HG03439 (cell line): ENCODE measurements at regions not wholly inside any gene's neighbourhood (a gene's known extent, or its start where the extent isn't known, plus 50 kb on each side); places are given as distances from the start of the nearest gene placed in this dataset.

Experiments
- ATAC-seq: cut with Tn5 transposase; IDR thresholded peaks from one replicate; pipeline ENCODE4 v1.9.1; 2021; ENCODE audit warnings: mild to moderate bottlenecking, moderate library complexity; ENCODE audit not compliant: unreplicated experiment

DNA sequence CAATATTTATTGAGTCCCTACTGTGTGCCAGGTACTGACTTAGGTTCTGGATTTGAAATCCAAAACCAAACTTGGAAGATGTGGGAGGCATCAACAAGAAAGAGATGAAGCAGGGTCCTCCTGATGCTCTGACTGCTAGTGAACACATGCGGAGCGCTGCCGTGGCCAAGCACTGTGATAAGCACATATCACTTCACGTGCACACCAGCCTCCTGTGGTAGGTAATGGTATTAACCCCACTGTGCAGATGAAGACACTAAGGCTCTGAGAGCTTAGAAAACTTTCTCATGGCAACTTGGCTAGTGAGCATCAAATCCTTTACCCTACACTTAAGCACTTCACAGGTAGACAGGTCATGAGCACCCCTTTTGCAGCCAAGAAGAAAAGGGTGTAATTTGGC, 216.1 kb downstream of the HAUS1 start:
- no peak for ATAC-seq

DNA sequence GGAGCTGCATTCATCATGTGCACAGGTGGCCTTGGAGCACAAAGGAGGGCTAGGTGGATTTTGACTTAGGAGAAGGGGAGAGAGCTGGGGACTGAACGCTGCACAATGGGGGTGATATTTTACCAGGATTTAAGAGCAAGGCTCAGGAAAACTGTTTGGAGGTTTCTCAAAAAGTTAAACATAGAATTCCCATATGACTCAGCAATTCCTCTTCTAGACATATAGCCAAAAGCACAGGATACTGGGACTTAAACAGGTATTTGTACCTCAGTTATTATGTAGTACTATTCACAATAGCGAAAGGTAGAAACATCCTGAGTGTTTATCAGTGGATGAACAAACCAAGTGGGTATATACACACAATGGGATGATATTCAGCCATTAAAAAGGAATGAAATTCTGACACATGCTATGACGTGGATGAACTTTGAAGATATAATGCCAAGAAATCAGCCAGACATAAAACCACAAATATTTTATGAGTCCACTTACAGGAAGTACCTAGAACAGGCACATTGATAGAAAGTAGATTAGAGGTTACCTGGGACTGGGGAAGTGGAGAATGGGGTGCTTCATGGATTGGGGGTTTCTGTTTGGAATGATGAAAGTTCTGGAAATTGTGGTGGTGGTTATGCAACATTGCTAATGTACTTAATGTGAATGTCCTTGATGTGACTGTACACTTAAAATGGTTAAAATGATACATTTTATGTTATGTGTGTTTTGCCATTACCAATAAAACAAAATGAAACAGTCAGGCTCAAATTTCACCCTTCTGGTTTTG, 216.9 kb downstream of the HAUS1 start:
- ATAC-seq: no peak

DNA sequence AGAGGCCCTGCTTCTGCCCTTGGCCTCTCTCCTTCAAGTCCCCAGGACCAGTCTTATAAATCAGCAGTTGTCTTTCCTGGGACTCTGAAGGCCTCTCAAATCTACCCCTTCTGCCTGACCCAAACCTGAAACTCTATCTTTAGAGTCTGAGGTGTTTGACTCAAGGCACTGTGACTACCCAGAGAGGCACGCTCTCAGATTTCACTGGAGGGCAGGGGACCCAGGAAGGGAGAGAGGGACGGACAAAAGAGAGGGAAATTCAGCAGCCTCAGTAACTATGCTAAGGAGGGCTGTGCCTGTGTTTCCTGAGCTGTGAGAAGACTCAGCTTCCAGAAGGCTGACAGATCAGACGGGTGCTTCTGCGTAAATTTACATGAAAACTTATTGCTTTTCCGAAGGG, 217.8 kb downstream of the HAUS1 start:
- no peak for ATAC-seq

DNA sequence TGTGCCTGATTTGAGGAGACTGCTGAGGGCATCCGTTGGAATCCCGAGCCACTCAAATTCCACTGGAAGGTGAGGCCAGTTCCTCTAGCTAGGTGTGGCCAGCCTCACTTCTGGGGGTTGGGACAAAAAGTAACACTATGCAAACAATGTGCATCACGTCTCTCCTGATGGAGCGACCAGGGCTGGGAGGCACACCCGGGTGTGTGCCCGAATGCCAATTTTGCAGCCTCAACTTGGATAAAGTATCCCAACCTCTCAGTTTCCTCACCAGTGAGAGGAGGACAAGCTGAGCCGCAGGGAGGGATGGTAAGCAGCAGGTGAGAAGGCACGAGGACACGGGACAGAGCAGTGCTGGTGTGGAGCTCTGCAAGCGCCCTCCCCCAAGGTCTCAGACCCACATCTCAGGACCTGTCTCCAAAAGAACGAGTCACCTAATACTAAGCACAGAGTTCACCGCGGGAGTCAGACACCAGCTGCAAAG, 218.3 kb downstream of the HAUS1 start:
- no peak for ATAC-seq

DNA sequence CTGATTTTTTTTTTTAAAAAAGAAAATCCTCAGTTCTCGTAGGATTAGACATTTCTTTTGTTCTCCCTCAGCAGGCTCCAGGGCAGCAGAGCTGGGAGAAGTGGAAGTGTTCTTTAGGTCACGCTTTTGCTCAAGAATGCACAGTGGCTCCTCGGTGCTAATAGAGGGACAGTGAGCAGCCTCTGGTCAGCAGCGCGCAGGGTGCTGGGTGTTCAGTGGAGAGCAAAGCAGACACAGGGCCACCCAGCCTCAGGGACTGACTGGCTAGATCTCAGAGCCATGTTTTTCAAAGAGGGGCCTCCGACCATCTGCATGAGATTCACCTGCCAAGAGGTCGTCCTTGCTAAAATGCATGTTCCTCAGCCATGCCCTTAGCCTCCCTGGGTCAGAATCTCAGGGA, 218.8 kb downstream of the HAUS1 start:
- ATAC-seq: no peak

DNA sequence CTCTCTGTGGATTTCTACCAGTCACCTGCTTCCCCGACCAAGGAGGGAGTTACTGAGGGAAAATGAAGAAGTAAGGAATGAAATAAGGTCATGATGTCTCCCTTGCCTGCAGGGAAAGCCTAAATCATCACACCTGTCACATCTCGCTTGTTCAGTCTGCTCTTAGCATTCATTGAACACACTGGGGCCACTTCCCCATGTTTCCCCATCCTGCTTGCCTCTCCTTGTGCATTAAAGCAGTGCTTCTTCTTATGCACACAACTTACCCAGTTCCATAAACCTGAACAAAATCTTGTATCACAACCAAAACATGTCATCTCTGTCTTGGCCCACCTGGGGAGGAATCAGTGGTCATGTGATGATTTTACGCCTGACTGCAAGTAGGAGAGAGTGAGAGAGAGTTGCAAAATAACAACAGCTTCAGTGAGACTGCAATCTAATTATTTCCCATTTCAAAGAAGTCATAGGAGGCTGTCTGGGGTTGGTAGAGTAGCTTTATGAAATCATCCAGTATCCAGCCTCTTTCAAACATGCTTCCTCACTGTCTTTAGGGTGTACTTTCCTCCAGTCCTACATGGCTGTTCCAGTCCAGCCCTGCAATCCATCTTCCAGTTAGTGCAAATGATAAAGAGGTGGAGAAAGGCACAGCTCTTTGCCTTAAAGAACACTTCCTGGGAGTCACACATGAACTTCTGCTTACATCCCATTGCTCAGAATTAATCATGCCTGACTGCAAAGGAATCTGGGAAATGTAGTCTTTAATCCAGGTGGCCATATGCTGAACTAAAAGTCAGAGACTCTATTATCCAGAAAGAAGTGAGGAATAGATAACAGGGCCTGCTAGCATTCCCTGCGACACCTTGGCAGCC, 220.1 kb downstream of the HAUS1 start:
- ATAC-seq: no peak

DNA sequence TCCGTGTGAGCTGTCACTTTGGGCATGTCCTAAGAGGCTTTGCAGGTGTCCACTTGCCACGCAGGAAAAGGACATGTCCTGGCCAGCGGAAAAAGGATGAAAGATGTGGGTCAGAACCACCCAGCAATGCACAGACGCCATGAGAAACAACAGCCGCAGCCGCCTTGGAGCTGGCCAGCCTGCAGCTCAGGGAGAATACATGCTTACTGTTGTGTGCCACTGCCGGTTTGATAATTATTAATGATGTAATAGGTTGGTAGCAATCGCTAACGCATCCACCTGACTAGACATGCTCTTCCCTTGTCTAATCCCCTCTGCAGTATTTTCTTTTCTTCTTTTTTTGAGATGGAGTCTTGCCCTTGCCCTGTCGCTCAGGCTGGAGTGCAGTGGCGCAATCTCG, 221.7 kb downstream of the HAUS1 start:
- ATAC-seq: no peak

DNA sequence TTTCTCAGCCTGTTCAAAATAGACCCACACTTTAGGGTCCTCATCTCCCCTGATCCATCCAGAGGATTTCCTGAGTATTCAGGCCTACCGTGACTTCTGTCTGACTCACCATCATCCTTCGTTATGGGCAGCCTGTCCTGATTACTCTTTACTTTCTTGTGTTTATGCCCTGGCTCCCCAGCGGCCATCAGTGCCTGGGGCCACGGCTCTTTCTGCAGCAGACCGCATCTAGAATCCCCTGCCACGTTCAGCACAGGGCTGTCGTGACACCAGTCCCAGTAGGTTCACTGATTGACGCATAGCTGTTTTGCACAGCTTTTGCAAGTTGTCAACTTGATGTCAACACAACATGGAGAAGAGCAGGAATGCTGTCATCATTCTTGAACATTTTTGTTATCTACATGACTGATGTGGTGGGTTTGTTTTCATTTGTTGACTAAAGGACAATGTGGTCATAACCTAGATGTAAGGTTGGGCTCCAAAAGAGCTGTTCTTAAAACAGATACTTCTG, 225.6 kb downstream of the HAUS1 start:
- no peak for ATAC-seq

DNA sequence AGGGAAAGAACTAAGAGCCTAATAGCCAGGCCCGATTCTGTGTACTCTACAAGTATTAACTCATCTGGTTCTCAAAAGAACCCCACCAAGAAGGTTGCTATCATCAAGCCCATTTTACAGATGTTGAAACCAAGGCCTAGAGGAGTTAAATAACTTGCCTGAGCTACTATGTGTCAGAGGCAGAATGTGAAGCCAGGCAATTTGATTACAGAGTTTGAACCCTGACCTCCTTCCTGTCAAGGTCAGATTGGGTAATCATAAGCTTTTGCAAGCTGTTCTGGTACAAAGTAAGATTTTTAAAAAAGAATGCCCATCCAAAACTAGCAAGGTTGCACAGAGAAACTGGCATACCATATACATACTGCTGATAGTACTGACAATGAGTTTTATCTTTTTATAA, 227.1 kb downstream of the HAUS1 start:
- ATAC-seq: no peak

DNA sequence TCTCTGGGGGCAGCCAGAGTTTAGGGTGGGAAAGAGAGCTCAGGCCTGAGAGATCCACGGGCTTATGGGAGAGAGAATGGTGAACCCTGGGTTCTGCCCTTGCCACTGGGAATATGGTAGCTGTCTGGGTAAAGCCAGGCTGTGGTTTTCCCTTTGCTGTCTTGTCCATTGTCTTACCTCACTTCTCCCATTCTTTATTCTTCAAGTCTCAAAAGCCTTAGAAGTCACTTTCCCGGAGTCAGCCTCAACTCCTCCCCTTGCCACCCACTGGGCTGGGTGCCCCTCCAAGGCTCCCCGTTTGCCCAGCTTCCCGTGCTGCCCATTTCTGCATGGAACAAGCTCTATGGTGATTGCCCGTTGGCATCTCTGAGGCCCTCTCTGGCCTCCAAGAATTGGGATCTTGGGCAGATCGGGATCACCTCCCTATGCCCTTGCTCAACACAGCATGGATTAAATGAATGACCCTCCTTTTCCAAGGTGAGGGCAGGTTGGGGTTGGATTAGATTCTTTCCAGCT, 228.2 kb downstream of the HAUS1 start:
- ATAC-seq: no peak

DNA sequence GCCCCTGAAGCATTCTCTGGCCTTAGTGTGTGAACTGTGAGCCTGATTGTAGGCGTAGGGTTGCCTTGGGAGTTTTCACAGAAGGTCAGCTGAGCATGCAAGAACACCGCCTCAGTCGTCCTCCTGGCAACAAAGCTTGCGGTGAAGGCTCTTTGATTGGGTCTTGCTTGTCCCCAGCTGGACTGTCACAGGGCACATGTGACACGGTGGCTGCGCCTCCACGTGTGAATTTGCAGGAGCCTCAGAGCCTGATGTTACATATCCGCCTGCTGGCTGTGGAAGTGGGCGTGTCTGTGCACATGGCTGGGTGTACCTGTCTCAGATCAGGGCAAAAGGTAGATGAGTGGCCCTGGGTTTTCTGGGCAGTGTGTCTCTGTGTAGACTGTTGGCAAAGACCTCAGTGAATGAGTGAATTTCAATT, 228.7 kb downstream of the HAUS1 start:
- ATAC-seq: no peak

DNA sequence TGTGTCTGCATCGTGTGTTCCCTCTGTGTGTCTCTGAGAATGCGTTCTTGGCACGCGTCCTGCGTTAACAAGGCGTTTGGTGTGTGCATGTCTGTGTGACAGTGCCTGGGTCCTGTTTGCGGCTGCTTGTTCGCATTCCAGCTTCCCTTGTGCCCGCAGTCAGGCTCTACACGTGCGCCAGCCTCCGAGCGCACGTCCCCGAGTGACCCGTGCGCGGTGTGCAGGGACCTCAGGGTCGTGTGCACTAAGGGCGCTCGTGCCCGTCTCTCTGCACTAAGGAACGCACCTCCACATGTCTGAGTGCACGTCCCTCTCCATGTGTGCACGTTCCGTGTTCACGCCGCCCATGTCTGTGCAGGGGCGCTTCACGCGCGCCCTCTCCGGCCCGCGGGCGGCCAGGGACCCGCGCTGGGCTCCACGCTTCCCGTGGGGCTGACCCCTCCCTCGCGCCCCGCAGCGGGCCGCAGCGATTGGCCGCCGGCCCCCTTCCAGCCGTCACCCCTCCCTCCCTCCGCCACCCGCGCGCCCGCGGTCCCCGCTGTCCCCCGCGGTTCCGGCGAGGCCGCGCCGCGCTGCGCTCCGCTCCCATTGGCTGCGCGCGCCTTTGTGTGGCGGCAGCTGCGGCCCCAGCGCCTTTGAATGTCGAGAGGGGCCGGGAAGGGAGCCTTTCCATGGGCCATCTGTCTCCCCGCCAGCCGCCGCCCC, 229.4 kb downstream of the HAUS1 start:
- no peak for ATAC-seq

DNA sequence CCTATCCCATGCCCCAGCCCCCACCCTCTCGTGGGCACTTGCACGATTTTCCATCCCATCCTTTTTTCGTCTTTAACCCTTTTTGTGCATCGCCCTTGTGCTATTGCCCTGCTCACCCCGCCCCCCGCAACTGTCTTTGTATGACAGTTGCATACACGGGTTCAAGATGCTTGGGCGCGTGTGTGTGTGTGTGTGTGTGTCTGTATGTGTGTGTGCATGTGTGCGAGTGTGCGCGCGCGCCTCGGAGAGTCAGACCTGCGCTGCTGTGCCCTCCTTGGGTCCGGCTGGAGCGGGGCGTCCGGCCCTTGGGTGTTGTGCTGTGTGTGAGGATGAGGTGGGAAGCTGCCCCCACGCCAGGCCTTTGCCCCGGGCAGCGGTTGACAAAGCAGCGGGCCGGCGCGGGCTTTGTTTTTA, 230.7 kb downstream of the HAUS1 start:
- ATAC-seq: no peak

DNA sequence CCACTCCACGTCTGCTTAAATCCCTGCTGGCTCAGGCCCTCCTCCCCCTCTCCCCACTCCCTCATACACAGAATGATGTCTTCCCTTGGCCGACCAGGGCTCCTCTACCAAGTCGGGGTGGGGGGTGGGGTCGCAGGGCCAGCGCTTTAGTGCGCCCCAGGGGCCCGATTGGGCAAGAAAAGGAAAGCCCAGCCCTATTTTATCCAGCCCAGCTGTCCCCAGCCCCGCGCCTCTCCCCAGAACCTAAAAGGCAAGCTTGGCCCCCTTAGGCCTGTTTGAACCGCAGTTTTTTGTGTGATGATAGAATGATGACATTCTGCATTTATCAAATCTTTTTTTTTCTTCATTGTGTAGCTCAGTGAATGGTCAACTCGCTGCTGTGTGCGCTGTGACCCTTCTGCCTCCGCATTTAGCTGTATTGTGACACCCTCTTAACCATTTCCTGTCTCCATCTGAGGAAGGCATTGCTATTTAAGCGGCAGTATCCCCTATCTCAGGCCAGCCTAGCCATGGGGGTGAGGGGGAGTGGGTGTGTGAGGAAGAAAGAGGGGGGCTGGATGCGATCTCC, 231.4 kb downstream of the HAUS1 start:
- ATAC-seq: no peak

DNA sequence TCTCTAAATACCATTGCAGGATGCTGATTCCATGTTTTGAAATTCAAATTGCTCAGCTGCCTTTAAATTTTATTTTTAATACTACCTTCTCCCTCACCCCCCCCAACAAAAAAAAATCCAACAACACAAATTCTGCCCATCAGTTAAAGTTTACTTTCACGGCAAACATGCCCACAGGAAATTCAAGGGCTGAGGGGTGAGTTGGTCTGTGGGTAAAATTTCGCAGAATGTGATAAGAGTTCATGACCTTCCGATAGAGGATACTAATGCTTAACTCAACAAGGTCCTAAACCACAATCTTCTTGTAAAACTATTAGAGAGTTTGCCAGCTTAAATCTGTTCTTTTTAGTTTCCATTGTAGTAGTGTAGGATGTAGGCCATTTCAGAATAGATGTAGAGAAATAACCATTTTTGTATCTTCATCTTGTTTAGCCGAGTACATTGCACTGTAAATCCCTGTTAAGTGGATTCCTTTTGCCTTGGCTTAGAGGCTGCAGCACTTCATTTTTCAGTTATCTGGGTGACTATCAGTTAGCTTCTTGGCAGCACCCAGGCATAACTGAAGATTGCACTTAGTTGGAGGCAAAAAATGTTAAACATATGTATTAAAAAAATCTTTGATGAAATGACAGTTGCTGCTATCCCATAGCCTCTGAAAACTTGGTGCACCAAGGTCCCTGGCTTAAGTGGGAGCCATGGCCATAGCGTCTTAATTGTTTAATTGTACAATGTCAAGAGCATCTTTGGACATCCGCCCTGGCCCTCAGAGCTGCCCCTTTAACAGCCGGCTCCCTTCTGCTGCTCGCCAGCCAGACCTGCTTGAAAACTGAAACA, 232.3 kb downstream of the HAUS1 start:
- no peak for ATAC-seq

DNA sequence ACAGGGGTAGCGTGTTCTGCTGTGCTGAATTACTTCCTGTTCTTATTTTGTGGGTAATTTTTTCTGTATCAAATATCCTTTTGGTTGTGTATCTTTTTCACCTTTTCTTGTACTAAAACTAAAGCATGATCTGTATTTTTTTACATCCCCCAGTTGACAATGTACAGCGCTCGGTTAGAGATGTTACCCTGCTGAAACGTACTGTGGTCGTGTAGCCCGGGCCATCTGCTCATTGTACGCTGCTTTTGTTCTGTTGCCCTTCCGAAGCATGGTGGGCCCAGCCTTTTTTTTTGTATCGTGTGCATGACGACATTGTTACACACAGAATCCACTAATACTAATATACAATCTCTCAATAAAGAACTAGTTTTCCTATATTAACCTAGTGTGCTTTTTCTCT, 233.1 kb downstream of the HAUS1 start:
- no peak for ATAC-seq

DNA sequence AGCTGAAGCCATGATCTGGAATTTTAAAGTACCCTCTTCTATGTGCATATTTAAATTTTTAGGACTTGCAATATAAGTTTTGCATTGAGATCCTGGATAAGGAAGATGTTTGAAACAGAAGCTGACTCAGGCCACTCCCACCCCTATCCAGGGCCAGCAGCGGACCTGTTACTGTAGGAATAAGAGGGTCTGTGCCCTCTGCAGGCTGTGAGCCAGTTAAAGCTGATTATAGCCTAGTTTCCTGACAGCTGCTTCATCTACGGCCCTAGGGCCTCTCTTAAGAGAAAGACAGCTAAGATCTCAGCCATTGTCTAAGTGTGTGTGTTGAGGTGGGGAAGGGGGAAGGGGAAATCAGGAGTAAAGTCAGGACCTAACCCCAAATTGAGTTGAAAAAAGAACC, 234.0 kb downstream of the HAUS1 start:
- no peak for ATAC-seq

DNA sequence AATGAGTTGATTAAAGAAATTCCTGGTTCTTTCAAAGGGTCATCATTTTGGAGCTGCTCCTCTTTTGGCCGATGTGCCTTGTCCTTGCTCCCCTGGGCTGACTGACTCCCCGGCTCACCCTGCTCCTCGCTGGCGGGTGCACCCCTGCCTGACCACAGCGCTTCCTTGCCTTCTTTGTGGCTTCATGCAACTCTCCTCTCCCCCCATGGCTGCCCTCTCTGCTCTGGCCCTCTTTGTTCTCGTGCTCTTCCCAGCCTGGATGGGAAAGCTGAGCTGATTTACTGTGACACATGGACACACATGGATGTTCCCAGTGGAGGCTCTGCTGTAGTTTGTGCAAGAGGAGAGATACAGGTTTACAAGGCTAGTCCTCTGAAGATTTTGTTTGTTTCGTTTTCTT, 234.6 kb downstream of the HAUS1 start:
- ATAC-seq: no peak

DNA sequence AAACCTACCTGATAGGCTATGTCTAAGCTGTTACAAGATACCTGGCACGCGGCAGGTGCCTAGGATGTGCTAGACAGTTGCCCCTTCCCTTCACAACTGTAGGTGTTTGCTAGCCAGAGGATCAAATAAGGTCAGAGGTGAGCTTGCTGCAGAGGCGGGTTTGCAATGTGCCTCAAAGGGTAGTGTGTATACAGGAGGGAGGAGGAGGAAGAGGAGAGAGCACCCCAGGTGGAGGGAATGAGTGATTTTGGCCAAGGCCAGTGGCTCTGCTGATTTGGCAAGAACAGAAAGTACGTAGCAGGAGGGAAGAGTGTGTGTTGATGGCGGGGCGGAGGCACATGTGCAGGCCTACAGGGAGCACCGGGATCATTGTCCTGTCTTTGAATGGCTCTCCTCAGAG, 236.5 kb downstream of the HAUS1 start:
- ATAC-seq: no peak

DNA sequence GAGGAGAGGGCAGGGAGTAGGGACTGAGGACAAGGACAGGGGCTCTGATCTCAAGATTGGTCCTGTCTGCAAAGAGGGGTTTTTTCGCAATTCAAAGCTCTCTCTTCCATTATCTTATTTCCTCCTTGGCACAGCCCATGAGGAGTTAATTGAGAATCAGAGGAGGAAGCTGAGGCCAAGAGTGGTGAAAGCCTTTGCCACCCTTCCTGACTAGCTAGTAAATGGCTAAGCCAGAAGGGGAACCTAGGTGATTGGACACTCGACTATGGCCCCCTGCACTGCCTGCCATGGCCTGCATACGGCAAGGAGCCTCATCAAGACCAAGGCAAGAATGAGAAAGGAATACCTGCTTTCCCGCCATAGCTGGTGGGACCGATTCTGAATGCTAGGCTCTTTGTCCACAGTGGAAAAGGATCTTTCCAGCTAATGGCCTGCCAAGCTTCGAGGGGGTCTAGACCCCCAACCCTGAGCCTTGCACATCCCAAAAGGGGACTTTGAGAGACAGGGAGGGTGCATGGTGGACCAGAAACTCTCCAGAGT, 237.9 kb downstream of the HAUS1 start:
- no peak for ATAC-seq
